Keratinocyte (primary cell): ENCODE measurements at regions not wholly inside any gene's neighbourhood (a gene's known extent, or its start where the extent isn't known, plus 50 kb on each side); places are given as distances from the start of the nearest gene placed in this dataset.

ENCODE experiments used
- DNase-seq: peaks from one replicate; pipeline ENCODE4 v3.0.0-alpha.2; 2011; ENCODE audit warnings: low read depth, missing footprints, low spot score
- FAIRE-seq: peaks from 2 replicates; lab custom pipeline; 2011; peaks lifted over from hg19 to GRCh38; lab: Jason Lieb, UNC
- H2AFZ ChIP-seq: 2 replicates; pipeline ENCODE4 v1.6.0; 2012; ENCODE audit warnings: low read length, control low read depth, inconsistent platforms; ENCODE audit not compliant: control insufficient read depth
- H3K27ac ChIP-seq: 2 replicates; pipeline ENCODE4 v1.5.1; 2011; ENCODE audit warnings: low read length; ENCODE audit not compliant: control insufficient read depth, insufficient read depth
- H3K27me3 ChIP-seq: 3 replicates; pipeline ENCODE4 v1.6.0; 2011; ENCODE audit warnings: low read length; ENCODE audit not compliant: control insufficient read depth, insufficient read depth; ENCODE audit errors: extremely low read depth
- H3K36me3 ChIP-seq, 2 experiments: 2 replicates in 1 of 2; 3 replicates in 1 of 2; pipeline ENCODE4 v1.5.1; 2011; ENCODE audit warnings: low read length in 2 of 2, mild to moderate bottlenecking in 1 of 2; ENCODE audit not compliant: control insufficient read depth in 2 of 2, insufficient read depth in 2 of 2; ENCODE audit errors: extremely low read depth in 1 of 2
- H3K4me1 ChIP-seq: 3 replicates; pipeline ENCODE4 v1.5.1; 2011; ENCODE audit warnings: low read length; ENCODE audit not compliant: control insufficient read depth, insufficient read depth; ENCODE audit errors: extremely low read depth
- H3K4me2 ChIP-seq: 3 replicates; pipeline ENCODE4 v1.6.0; 2011; ENCODE audit warnings: low read depth, low read length; ENCODE audit not compliant: control insufficient read depth, insufficient read depth; ENCODE audit errors: extremely low read depth
- H3K4me3 ChIP-seq, 3 experiments: fragments of 200-600 bp in 1 of 3; sonication (generic) in 1 of 3; 2 replicates in 2 of 3; 3 replicates in 1 of 3; pipeline ENCODE4 v1.5.1; 2011 to 2016; ENCODE audit warnings: low read length in 3 of 3, mild to moderate bottlenecking in 3 of 3, control low read depth in 2 of 3, inconsistent platforms in 1 of 3, low read depth in 1 of 3, mixed read lengths in 1 of 3, mixed run types in 1 of 3, moderate library complexity in 1 of 3; ENCODE audit not compliant: control insufficient read depth in 2 of 3, insufficient read depth in 2 of 3; ENCODE audit errors: extremely low read depth in 1 of 3
- H3K79me2 ChIP-seq: 2 replicates; pipeline ENCODE4 v1.6.0; 2012; ENCODE audit warnings: low read length; ENCODE audit not compliant: control insufficient read depth, insufficient read depth
- H3K9ac ChIP-seq: 3 replicates; pipeline ENCODE4 v1.6.0; 2011; ENCODE audit warnings: low read length; ENCODE audit not compliant: control insufficient read depth, insufficient read depth; ENCODE audit errors: extremely low read depth
- H3K9me1 ChIP-seq: 3 replicates; pipeline ENCODE4 v1.6.0; 2011; ENCODE audit warnings: low read length; ENCODE audit not compliant: control insufficient read depth, insufficient read depth; ENCODE audit errors: extremely low read depth
- H3K9me3 ChIP-seq: 2 replicates; pipeline ENCODE4 v1.5.1; 2012; ENCODE audit warnings: low read depth, low read length; ENCODE audit not compliant: control insufficient read depth
- H4K20me1 ChIP-seq: 3 replicates; pipeline ENCODE4 v1.6.0; 2011; ENCODE audit warnings: low read length; ENCODE audit not compliant: control insufficient read depth, insufficient read depth; ENCODE audit errors: extremely low read depth
- CTCF ChIP-seq, 3 experiments: IDR thresholded peaks in 1 of 3; conservative IDR thresholded peaks in 1 of 3; optimal IDR thresholded peaks in 1 of 3; 2 replicates in 2 of 3; 3 replicates in 1 of 3; pipeline versions ENCODE3 to v1.5.1; 2011; ENCODE audit warnings: low read length in 3 of 3, mild to moderate bottlenecking in 3 of 3, moderate library complexity in 2 of 3, control low read depth in 1 of 3, inconsistent platforms in 1 of 3; ENCODE audit not compliant: insufficient read depth in 2 of 3; ENCODE audit errors: extremely low read depth in 1 of 3
- EZH2 ChIP-seq: IDR thresholded peaks from one replicate; pipeline ENCODE4 v1.6.1; 2012; ENCODE audit warnings: inconsistent platforms, mild to moderate bottlenecking, low read length, moderate library complexity
- dilution Hi-C: fragments of 300-500 bp; cut with MboI; formaldehyde crosslinking; loops from one replicate; pipeline ENCODE4 v1.7.0; 2020; ENCODE audit warnings: low sequenced_read_pairs; ENCODE audit not compliant: extremely low pct_ligation_motif_present

GRCh38 chr9:14413812-14414211 is 99.9 kb upstream of the NFIB start:
- H3K36me3 ChIP-seq = no peaks in the 10 kb centered on the region
- no peak overlapping the region for H2AFZ ChIP-seq
- FAIRE-seq = no peak
- no peak for TF ChIP-seq EZH2
- no peak for TF ChIP-seq CTCF (optimal IDR thresholded peaks at IDR 0.05 in 1 of 3, IDR thresholded peaks at IDR 0.05 in 1 of 3, conservative IDR thresholded peaks at IDR 0.05 in 1 of 3; ENCODE audit: extremely low read depth in 1 of 3, insufficient read depth in 2 of 3, low read length in 3 of 3)
- no peaks in the 10 kb centered on the region for H3K9me1 ChIP-seq
- DNase-seq = no peak
- no peak overlapping the region for H3K4me2 ChIP-seq
- H3K27ac ChIP-seq = no peak overlapping the region
- H4K20me1 ChIP-seq = no peaks in the 10 kb centered on the region
- H3K9me3 ChIP-seq = peaks cover 7% of the 10 kb centered on the region
- dilution Hi-C loops = no loop called here
- peaks cover 52% of the 10 kb centered on the region for H3K27me3 ChIP-seq
- H3K4me1 ChIP-seq = no peaks in the 10 kb centered on the region
- no peaks in the 10 kb centered on the region for H3K79me2 ChIP-seq
- H3K9ac ChIP-seq = no peak overlapping the region
- H3K4me3 ChIP-seq = no peak overlapping the region

- Histone ChIP-seq H3K9me1 (no peaks in the 10 kb centered on the region), H2AFZ (no peak overlapping the region), H3K27ac (no peak overlapping the region), H3K4me2 (no peak overlapping the region), H3K36me3 (no peaks in the 10 kb centered on the region), H3K79me2 (no peaks in the 10 kb centered on the region), H3K9me3 (peaks cover 7% of the 10 kb centered on the region), H3K27me3 (peaks cover 44% of the 10 kb centered on the region), H3K4me3 (no peak overlapping the region), H4K20me1 (no peaks in the 10 kb centered on the region), H3K4me1 (no peaks in the 10 kb centered on the region), H3K9ac (no peak overlapping the region)
- TF ChIP-seq EZH2 (no peak), CTCF (optimal IDR thresholded peaks at IDR 0.05 in 1 of 3, IDR thresholded peaks at IDR 0.05 in 1 of 3, conservative IDR thresholded peaks at IDR 0.05 in 1 of 3; ENCODE audit: extremely low read depth in 1 of 3, insufficient read depth in 2 of 3, low read length in 3 of 3) (no peak)
- dilution Hi-C loops = no loop called here
- DNase-seq = no peak
- FAIRE-seq = no peak
Observed at GRCh38 chr9:14412775-14413174, 98.8 kb upstream of the NFIB start.
